ENCODE measurements at regions not wholly inside any gene's neighbourhood (a gene's known extent, or its start where the extent isn't known, plus 50 kb on each side); places are given as distances from the start of the nearest gene placed in this dataset.

DNA sequence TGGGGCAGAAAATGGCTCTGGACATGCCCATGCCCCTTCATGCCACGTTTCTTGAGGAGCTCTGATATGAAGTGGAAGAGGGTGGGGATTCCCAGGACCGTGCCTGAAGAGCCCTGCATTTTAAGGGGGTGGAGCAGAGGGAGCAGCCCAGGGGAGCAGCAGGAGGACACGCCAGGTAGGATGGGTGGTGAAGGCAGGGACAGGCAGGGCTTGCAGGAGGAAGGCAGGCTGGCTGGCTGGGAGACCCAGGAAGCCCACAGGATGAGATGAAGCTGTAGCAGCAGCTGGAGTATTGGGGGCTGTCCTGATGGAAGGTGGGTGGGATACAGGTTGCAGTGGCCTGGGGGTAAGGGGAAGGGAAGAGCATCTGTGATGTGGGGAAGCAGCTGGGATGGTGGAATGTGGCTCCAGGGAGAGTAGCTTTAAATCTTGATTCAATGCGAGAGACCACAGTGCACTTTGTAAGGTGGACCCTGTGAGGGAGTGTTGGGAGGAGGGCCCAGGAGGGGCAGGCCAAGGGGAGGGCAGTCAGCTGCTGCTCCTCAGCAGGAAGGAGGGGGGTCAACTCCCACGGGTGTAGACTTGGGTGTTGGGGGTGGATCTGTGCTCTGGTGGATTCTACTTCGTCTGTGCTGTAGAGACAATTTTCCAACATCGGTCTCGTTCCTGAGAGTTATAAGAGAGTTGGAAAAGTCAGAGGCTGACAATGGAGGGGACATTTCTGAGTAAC is 242.6 kb upstream of the IRX4 start:
- Mint-ChIP-seq H3K4me3 (no peak overlapping the region), H3K27me3 (ENCODE audit: low read depth) (no peaks in the 10 kb centered on the region), H3K27ac (no peak overlapping the region), H3K36me3 (ENCODE audit: low read depth) (no peaks in the 10 kb centered on the region), H3K9me3 (peaks cover 9% of the 10 kb centered on the region), H3K4me1 (ENCODE audit: low read depth) (no peaks in the 10 kb centered on the region)
- no peak for DNase-seq (ENCODE audit: low spot score)

DNA sequence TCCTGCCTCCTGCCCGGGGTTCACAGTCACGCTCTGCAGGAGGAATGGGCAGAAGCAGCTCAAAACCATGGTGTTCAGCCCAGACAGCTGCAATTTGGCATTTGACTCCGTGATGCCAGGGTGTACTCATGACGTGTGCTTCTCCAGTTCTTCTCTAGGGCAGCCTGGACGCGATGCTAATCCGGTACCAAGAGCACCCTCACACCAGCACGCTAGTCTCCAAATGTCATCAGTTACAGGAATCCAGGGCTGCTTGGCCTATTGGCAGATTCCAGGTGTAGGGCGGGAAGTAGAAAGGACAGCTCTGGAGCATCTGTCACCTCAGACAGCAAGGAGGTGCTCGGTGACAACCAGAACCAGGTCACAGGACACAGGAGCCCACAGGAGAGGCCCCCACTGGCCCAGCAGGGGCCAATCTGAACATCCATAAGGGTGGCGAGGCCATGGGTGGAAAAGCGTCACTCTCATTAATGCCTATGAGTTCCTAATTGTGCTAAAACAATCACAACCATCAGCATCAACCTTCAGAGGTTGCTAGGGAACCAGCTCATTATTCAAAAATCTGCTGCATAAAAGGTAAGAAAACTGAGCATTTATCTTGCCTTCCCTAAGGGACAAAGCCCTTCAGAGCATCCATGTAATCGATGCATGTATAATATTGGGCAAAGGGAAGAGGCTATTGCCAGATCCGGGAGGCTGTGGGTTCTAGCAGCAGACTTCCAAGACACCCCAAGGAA is 241.9 kb upstream of the IRX4 start:
- Mint-ChIP-seq H3K27me3 (ENCODE audit: low read depth) (no peaks in the 10 kb centered on the region), H3K36me3 (ENCODE audit: low read depth) (no peaks in the 10 kb centered on the region), H3K4me1 (ENCODE audit: low read depth) (no peaks in the 10 kb centered on the region), H3K4me3 (no peak overlapping the region), H3K27ac (no peak overlapping the region), H3K9me3 (peaks cover 9% of the 10 kb centered on the region)
- DNase-seq (ENCODE audit: low spot score): no peak

- Mint-ChIP-seq H3K4me3 (no peak overlapping the region), H3K4me1 (ENCODE audit: low read depth) (no peaks in the 10 kb centered on the region), H3K27me3 (ENCODE audit: low read depth) (no peaks in the 10 kb centered on the region), H3K9me3 (peaks cover 9% of the 10 kb centered on the region), H3K27ac (no peak overlapping the region), H3K36me3 (ENCODE audit: low read depth) (no peaks in the 10 kb centered on the region)
- no peak for DNase-seq (ENCODE audit: low spot score)
Measured at GRCh38 chr5:2123874-2124273, 241.1 kb upstream of the IRX4 start.

GRCh38 chr5:2120361-2120760 is 237.6 kb upstream of the IRX4 start:
- Mint-ChIP-seq H3K4me3 (no peak overlapping the region), H3K9me3 (peaks cover 9% of the 10 kb centered on the region), H3K36me3 (ENCODE audit: low read depth) (no peaks in the 10 kb centered on the region), H3K27me3 (ENCODE audit: low read depth) (no peaks in the 10 kb centered on the region), H3K27ac (no peak overlapping the region), H3K4me1 (ENCODE audit: low read depth) (no peaks in the 10 kb centered on the region)
- DNase-seq (ENCODE audit: low spot score): no peak

DNA sequence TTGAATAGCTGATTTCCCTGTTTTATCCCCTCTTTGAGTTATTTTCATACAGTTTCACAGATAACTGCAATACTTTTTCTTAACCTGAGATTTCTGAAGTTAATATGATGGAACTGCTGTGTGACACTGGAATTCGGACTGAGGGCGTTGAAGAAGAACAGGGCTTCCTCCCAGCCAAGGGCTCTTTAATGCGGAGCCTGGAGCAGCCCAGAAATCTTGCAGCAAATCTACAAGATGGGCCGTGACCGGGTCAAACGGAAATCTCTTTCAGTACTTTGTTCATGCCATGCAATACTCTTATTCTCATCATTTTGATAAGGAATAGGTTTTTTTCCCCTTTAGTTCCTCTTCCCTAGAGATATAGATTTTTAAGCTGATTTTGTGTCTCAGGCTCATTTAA is 236.8 kb upstream of the IRX4 start:
- H3K36me3 Mint-ChIP-seq (ENCODE audit: low read depth): no peaks in the 10 kb centered on the region
- H3K9me3 Mint-ChIP-seq: peaks cover 9% of the 10 kb centered on the region
- no peaks in the 10 kb centered on the region for H3K4me1 Mint-ChIP-seq (ENCODE audit: low read depth)
- DNase-seq (ENCODE audit: low spot score): no peak
- no peak overlapping the region for H3K4me3 Mint-ChIP-seq
- H3K27me3 Mint-ChIP-seq (ENCODE audit: low read depth): no peaks in the 10 kb centered on the region
- H3K27ac Mint-ChIP-seq: no peak overlapping the region

DNA sequence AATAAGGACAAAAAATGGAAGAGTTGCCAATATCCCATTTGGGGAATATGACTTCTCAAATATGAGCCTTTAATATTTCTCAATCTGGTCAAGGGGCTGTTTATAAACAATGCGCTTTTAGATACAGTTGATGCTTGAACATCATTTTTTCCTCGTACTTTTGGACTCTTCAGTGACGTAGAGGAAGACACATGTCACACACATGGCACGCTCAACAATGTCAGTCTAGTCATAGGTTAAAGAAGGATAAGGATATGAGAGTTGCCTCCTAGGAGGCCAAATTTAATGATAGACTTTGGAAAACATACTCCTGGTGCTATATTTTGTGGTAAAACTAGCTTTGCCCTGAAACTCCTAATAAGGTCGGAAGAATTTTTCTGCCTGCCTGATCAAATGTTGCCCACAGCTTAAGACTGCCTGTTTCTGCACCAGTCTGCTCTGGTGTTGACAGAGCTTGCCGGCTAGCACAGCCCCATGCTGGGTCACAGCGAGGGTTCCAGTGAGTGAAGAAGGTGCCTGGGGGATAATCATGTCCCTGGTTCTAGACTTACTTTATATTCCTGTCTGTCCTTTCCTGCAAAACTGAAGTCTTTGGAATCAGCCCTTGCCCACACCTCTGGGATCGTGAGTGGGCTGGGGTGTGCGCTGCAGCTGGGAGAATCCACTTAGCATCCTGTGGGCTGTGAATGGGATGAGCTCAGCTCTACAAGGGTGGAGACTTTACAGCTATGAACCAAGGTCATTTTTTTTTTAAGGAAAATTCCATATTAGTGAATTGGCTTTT is 230.8 kb upstream of the IRX4 start:
- no peaks in the 10 kb centered on the region for H3K4me1 Mint-ChIP-seq (ENCODE audit: low read depth)
- no peaks in the 10 kb centered on the region for H3K36me3 Mint-ChIP-seq (ENCODE audit: low read depth)
- no peak for DNase-seq (ENCODE audit: low spot score)
- no peak overlapping the region for H3K27ac Mint-ChIP-seq
- no peaks in the 10 kb centered on the region for H3K9me3 Mint-ChIP-seq
- no peak overlapping the region for H3K4me3 Mint-ChIP-seq
- H3K27me3 Mint-ChIP-seq (ENCODE audit: low read depth): no peaks in the 10 kb centered on the region

DNA sequence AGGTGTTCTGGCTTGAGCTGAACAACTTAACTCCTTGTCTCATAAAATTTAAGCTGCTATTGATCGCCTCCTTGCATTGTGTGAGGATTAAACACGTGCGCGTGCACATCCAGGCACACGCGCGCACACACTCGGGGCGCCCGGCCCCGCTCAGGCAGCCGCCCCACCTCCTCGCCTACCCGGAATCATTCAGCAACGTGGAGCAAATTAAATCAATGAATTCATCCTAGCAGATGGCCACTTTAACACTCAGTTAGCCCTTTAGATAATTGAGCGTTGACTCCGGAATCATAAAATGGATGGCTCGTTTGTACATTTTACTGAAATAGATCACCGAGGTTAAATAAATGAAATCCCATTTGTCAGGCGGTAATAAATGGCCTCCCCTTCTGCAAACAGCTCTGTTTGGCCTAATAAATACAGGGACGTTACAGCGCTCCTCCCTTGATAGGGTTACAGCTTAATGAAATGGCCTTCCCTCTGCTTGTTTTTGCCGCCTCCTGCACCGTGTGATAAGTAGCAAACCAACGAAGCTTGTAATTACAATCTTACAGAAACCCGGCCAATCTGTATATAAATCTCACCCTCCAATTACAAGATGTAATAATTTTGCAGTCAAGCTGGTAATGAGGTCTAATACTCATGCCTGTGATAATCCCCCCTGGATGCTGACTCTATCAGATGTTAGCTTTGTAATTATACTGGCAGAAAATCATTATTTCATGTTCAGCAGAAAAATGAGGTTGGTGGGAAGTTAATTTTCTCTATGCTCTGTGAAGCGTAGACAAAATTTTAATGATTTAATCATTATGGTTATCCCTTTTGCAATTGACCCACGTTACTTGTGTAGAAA is 229.7 kb upstream of the IRX4 start:
- Mint-ChIP-seq H3K9me3 (no peaks in the 10 kb centered on the region), H3K27ac (no peak overlapping the region), H3K4me1 (ENCODE audit: low read depth) (no peaks in the 10 kb centered on the region), H3K4me3 (no peak overlapping the region), H3K27me3 (ENCODE audit: low read depth) (no peaks in the 10 kb centered on the region), H3K36me3 (ENCODE audit: low read depth) (no peaks in the 10 kb centered on the region)
- no peak for DNase-seq (ENCODE audit: low spot score)

DNA sequence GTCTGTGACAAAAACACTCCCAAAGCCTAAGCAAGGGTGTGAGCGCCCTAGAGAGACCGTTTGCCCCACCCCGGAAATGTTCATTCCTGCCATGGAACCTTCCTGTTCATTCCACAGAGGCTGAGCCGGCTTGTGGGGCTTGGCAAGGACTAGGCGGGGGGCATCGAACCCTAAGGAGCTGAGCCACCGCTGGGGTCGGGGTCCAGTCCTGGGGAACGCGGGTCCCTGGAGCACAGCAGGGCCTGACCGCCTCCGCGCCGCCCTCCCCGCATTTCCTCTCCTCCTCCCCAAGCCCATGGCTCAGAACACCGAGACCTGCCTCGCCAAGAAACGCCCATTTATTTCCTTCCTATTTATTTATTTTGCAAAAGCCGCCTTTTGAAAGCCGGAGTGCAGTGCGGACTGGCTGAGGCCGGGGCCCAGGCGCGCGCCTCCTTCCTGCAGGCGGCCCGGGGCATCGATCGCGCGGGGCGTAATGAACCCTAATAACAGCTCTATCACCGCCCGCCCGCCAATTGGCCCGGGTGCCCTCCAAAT is 228.9 kb upstream of the IRX4 start:
- no peak overlapping the region for H3K4me3 Mint-ChIP-seq
- no peaks in the 10 kb centered on the region for H3K9me3 Mint-ChIP-seq
- DNase-seq (ENCODE audit: low spot score): no peak
- no peaks in the 10 kb centered on the region for H3K27me3 Mint-ChIP-seq (ENCODE audit: low read depth)
- H3K4me1 Mint-ChIP-seq (ENCODE audit: low read depth): no peaks in the 10 kb centered on the region
- H3K36me3 Mint-ChIP-seq (ENCODE audit: low read depth): no peaks in the 10 kb centered on the region
- no peak overlapping the region for H3K27ac Mint-ChIP-seq

DNA sequence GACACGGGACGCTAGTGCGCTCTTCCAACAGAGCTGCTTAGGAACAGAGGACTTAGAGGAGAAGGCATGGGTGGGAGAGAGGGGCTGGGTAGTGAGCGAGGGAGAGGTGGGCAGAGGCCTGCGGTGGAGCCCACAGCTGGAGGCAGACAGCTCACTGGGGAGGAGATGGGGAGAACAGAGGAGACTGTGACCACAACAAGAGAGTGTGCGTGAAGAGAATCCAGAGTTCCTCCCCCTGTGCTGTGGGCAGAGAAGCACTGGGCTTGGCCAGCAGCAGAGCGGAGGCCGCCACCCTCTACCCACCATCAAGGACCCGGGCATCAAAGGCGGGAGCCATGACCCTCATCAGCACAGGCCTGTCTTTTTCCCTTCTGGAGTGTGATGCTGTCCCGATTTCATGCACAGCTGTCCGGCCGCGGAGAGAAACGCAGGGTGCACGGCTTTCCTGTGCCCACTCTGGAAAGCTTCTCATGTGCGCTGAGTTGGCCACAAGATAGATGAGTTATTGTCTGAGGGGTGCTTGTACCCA is 228.3 kb upstream of the IRX4 start:
- Mint-ChIP-seq H3K27me3 (ENCODE audit: low read depth) (no peaks in the 10 kb centered on the region), H3K9me3 (no peaks in the 10 kb centered on the region), H3K27ac (no peak overlapping the region), H3K4me1 (ENCODE audit: low read depth) (no peaks in the 10 kb centered on the region), H3K4me3 (no peak overlapping the region), H3K36me3 (ENCODE audit: low read depth) (no peaks in the 10 kb centered on the region)
- DNase-seq (ENCODE audit: low spot score): no peak

GRCh38 chr5:2110137-2110933 is 227.6 kb upstream of the IRX4 start:
- Mint-ChIP-seq H3K9me3 (no peaks in the 10 kb centered on the region), H3K4me3 (no peak overlapping the region), H3K27ac (no peak overlapping the region), H3K27me3 (ENCODE audit: low read depth) (no peaks in the 10 kb centered on the region), H3K36me3 (ENCODE audit: low read depth) (no peaks in the 10 kb centered on the region), H3K4me1 (ENCODE audit: low read depth) (no peaks in the 10 kb centered on the region)
- no peak for DNase-seq (ENCODE audit: low spot score)

- no peak for DNase-seq (ENCODE audit: low spot score)
- Mint-ChIP-seq H3K9me3 (no peaks in the 10 kb centered on the region), H3K4me1 (ENCODE audit: low read depth) (no peaks in the 10 kb centered on the region), H3K36me3 (ENCODE audit: low read depth) (no peaks in the 10 kb centered on the region), H3K27ac (no peak overlapping the region), H3K27me3 (ENCODE audit: low read depth) (no peaks in the 10 kb centered on the region), H3K4me3 (no peak overlapping the region)
Measured at GRCh38 chr5:2109566-2109965, 226.8 kb upstream of the IRX4 start.

GRCh38 chr5:2106721-2107120 is 224.0 kb upstream of the IRX4 start:
- H3K36me3 Mint-ChIP-seq (ENCODE audit: low read depth): no peaks in the 10 kb centered on the region

GRCh38 chr5:2105141-2105540 is 222.4 kb upstream of the IRX4 start:
- Mint-ChIP-seq H3K36me3 (ENCODE audit: low read depth) (no peaks in the 10 kb centered on the region), H3K9me3 (no peaks in the 10 kb centered on the region), H3K27me3 (ENCODE audit: low read depth) (no peaks in the 10 kb centered on the region), H3K4me3 (no peak overlapping the region), H3K27ac (no peak overlapping the region), H3K4me1 (ENCODE audit: low read depth) (no peaks in the 10 kb centered on the region)
- DNase-seq (ENCODE audit: low spot score): no peak

More at GRCh38 chr5:2106721-2107120, 224.0 kb upstream of the IRX4 start:
- H3K27ac Mint-ChIP-seq: no peak overlapping the region
- H3K4me1 Mint-ChIP-seq (ENCODE audit: low read depth): no peaks in the 10 kb centered on the region
- H3K27me3 Mint-ChIP-seq (ENCODE audit: low read depth): no peaks in the 10 kb centered on the region
- DNase-seq (ENCODE audit: low spot score): no peak
- no peak overlapping the region for H3K4me3 Mint-ChIP-seq
- no peaks in the 10 kb centered on the region for H3K9me3 Mint-ChIP-seq

All from T-helper 2 cell treated with Interferon-gamma antibody and Interleukin-4, amounts not matched to agents 5 μg/mL and 100 μg/mL, for 36 hours (primary cell).